ENCODE measurements at regions not wholly inside any gene's neighbourhood (a gene's known extent, or its start where the extent isn't known, plus 50 kb on each side); places are given as distances from the start of the nearest gene placed in this dataset.
"Not testable (repeated sequence)": the region's sequence is repeated elsewhere in the genome, so short reads cannot be mapped to it uniquely, and the experiment has no call there.

DNA sequence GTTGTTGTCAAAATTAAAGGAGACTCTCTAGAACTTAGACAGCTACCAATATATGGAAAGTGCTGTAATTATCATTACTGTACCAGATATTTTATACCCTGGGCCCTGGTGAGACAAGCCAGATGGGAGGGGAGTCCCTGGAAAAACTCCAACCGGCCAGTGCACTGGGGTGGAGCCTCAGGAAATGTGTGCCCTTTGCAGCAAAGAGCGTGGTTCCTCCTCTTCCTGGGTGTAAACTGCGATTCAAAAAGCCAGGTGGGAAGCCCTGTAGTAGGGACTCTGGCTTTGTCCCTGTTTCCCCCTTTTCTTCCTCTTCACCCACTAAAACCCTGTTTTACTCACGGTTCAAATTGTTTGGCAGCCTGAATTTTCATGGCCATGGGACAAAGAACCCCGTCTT is 812.3 kb downstream of the PLA2G4A start:
- no peak for DNase-seq

DNA sequence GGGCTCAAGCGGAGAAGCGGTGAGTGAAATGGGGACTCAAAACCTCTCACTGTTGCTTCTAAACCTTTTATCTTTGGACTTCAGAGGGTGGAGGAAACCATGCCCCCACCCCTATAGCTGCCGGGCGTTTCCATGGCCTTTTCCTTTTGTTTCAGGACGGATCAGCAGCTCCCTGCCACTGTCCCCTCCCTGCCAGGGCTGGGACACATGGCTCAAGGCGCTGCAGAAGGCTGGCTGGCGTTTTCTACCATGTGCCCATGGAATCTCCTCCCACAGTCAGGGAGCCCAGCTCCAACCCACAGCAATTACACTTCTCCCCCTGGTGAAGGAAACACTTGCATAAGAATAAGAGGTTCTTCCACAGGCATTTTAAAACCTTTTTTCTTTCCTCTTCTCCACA is 812.7 kb downstream of the PLA2G4A start:
- DNase-seq, result no peak

DNA sequence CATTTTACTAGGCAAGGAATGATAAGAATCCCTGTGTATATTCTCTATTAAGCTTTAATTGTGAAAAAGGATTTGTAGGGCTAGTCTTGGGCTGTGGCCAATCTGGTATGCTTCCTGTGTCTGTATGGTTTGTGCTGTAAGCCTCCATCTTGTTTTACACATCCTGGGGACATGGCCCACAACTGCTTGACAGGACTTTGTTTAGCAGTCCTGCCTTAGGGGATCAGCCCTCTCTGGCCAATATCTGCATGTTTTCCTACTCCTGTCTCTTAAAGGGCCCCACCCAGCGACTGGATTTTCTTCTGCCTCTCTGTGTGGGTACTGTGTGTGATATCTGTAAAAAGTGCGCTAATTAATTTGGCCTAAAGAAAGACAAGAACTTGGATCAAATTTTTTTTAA is 813.2 kb downstream of the PLA2G4A start:
- DNase-seq, result no peak

DNA sequence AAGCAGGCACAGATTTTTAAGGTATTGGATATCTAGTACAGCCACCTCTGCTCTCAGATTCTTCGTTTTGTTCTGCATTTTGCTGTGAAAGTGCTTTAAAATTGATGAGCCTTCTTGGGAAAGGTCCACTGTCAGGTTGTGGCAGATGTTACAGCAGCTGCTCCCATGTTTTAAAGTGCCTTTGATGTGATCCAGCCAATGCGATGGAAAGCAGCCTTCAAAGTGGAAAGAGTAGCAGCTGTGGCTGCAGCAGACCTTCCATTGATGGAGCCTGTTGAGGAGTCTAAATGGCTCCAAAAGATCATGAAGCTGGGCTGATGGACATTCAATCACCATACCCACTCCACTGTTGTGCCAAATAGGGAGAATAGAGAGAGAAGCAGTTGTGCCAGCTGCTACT is 816.9 kb downstream of the PLA2G4A start:
- no peak for DNase-seq

DNA sequence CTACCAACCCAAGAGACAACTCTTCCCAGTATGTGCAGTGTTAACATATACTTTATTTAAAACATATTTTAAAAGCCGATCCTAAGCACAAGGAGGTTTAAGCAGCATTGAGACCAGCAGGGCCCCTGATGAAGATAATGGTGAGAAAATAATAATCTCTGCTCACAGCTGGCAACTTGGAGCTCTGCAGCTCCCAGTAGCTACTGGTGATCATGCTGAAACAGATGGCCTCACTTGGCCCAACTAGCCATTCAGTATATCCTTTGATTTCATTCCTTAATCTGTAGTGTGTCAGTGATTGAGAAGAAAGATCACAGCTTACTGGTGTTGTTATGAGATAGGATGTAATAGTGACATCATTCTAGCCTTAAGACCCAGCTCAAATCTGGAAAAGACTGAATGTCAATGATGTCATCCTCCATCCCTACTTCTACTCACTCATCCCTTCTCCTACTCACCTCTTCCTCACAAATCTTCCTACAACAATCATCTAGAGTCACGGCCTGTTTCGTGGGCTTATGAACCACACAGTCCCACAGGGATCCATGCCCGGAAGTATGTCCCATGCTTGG is 817.9 kb downstream of the PLA2G4A start:
- DNase-seq, result no peak

DNA sequence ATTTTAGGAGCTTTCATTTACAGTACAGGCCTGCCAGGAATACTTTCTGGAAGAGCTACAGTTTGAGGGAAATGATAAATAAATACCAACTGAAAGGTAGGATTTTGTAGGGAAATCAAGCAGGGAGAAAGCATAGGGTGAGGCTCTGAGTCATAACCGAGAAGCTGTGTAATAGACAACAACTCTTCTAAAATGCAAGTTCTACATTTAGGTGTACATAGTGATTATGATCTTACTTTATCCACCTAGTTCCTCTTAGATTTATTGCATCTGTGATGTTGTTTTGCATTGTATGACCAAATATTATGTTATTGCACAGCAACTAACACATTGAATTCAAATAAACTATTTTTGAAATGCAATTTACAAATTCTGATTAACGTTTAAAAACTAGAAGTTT is 819.3 kb downstream of the PLA2G4A start:
- DNase-seq, result no peak

DNA sequence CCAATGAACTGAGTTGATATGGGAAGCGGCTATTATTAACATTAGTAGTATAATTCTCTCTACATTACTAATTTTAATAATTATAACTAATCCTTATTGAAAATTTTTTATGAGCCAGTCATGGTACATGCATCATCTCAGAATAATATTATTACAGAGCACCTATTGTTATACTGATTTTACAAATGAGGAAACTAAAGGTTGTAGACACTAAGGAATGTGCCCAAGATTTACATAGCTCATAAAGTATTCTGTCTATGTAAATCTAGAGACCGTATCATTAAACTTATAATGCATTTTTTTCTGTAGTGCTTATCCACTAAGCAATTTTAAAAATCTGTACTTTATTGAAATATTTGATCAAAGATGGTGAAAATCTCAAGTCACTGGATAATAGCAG is 825.9 kb downstream of the PLA2G4A start:
- DNase-seq, result no peak

DNA sequence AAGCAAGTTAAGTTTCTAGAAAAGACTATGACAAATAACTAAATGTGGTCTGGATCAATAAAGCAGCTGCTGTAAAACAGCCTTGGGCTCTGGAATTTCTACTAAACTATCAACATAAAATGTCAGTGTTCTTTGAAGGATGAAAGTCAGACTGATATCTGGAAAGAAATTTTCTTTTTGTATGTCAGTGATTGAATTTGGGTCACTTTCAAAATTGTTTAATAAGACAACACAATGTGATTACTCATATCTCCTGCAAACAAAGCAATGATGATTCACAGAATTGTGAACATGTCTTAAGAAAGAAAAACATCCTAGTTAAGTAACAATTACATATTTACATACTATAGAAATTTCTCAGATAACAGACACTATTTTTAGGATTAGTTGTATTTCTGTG is 826.4 kb downstream of the PLA2G4A start:
- no peak for DNase-seq

DNA sequence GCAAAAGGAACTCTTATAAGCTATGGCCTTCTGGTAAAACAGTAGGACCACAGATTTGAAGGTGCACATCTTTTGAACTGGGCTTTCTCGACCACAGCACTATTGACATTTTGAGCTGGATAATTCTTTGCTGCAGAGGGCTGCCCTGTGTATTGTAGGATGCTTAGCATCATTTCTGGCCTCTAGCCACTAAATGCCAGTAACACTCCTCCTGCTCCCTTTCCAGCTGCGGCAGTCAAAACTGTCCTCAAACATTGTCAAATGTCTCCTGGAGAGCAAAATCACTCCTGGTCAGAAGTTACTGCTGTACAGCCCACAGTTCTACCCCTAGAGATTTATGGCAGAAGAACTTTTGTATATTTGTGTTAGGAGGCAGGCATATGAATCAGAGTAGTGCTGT is 836.7 kb downstream of the PLA2G4A start:
- no peak for DNase-seq

DNA sequence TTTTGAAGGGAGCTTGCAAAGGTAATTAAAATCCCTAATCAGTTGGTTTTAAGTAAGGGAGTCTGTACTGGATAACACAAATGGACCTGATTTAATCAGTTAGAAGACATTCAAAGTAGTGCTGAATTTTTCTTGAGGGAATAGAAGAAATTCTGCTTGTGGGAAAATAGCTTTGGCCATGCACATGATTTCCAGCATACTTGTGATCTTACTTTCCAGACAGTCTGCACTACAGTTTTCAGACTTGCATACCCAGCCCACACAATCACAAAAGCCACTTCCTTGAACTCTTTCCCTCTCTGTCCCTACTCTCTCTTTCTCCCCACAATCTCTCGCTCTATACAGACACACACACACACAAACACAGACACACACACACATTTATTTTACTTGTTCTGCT is 852.1 kb downstream of the PLA2G4A start:
- DNase-seq, result no peak

DNA sequence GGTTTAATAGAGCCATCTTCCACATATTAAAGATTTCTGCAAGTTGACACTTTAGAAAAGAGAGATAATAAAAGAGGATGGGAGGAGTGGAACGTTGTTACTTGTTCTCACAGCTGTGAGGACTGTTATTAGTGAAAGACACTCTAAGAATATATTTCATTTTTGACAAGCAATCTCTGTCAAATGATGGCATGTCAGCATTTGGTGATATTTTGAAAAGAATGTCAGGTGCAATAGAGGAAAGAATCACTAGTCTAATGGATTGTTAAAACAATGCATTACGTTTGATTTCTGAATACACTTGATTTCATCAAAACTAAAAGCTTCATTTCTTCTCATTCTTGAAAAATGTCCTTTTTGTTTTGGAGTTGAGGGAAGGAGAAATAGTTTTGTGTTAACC is 853.4 kb downstream of the PLA2G4A start:
- DNase-seq, result no peak

DNA sequence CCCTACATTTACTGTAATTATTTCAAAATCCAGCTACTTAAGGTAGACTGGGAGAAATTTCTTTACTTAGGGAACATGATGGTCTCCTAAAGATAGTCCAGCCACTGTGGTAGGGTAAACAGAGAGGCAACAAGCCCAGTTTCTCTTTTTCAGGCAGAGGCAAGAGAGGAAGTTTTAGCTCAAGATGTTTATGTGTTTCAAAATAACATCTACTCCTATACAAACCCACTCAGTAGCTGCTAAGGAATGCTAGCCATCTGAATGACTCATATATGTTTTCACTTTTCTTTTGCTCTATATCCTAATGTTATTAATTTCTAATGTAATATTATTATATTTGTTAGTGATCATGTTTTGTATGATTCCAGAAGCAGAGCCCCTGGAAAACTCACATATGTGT is 856.6 kb downstream of the PLA2G4A start:
- no peak for DNase-seq

DNA sequence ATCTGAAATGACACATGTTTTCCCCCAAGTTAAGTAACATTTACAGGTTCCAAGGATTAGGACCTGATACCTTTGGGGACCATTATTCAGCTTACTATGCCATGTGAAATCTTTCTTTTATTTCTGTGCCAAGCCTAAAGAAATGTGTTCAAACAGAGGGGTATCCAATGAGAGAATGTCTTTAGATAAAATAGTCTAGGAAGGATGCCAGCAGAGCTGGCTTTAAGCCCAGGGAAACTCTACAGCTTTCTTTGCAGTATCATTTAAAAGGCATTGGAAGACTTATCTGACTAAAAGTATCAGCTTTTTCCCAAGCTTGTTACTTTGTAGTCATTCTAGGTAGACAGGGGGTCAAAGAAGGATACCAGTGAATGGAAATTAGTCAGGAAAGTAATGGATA is 860.4 kb downstream of the PLA2G4A start:
- peak; percentile 42 for DNase-seq

DNA sequence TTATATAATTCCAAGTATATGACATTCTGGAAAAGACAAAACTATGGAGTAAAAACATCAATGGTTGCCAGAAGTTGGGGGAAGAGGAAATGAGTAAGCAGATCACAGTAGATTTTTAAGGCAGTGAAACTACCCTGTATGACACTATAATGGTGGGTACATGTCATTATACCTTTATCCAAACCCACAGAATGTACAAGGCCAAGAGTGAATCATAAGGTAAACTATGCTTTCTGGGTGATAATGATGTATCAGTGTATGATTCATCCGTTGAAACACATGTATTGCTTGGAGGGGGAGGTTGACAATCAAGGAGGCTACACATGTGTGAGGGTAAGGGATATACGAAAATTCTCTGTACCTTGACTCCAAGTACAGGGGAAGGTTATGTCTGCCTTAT is 862.7 kb downstream of the PLA2G4A start:
- DNase-seq, result no peak

DNA sequence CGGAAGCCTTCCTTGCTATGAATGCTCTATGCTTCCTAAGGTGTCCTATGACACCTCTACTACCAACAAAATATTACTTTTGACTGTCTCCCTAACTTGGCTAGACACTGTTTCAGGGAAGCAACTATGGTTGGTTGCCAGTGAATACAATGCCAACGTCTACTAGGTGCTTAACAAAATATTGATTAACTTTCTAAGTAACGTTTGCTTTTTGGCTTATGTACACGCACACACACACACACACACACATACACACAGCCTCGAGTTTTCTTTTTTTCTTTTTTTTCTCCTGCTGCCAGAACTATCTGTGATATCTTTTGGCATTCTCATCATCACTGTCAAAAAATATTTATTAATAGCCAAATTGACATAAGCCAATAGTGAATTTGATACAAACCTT is 864.0 kb downstream of the PLA2G4A start:
- no peak for DNase-seq

DNA sequence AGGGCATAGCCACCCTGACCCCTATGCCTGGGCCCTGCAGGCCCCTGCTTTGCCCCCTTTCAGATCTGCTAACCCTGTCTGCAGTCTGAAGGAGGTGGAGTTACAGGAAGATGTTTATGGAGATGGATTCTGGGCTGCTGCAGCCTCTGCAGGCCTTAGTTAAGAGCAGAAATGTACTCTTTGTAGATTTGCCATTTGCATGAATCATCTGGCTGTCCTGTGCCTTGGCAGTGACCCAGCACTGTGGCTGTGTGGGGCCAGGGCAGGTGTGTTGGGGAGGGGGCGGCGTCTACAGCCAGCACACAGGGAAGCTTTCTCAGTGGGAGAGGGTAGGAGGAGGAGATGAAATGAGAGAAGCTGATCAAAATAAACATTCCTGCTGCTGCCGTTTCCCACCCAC is 867.3 kb downstream of the PLA2G4A start:
- no peak for DNase-seq

DNA sequence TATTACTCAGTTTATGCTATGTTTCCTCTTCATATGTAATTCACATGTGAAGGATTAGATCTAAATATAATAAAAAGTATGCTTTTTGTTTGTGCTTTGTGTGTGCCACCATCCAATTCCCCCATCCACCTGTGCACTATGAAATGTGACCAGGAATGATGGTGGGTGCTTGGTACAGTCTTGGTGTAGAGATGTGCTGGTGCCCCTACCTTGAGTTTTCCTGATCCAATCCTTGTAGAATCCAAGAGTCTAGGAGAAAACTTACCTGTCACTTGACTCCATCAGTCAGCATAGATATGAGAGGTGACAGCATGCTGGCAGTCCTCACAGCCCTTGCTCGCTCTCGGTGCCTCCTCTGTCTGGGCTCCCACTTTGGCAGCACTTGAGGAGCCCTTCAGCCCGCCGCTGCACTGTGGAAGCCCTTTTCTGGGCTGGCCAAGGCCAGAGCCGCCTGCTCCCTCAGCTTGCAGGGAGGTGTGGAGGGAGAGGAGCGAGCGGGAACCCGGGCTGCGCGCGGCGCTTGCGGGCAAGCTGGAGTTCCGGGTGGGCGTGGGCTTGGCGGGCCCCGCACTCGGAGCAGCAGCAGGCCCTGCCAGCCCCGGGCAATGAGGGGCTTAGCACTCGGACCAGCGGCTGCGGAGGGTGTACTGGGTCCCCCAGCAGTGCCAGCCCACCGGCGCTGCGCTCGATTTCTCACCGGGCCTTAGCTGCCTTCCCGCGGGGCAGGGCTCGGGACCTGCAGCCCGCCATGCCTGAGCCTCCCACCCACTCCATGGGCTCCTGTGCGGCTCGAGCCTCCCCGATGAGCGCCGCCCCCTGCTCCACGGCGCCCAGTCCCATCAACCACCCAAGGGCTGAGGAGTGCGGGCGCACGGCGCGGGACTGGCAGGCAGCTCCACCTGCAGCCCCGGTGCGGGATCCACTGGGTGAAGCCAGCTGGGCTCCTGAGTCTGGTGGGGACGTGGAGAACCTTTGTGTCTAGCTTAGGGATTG is 874.7 kb downstream of the PLA2G4A start:
- not testable (repeated sequence) for DNase-seq

DNA sequence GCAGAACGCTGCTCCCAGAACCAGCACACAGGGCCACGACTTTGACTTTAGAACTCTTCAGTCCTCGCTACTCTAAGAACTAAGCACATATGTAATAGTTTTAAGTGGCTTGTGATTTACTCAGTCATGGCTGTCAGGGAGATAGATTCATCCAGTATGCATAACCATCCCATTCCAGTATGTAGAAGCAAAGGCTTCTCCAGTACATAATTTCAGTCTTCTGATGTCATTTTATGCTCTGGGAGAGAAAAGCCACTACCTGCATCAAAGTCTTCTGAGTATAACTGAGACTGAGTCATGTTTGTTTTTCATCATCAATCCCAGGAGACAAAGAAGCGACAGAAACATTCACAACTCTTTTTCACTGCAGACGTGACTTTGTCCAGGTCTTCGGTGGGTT is 885.7 kb downstream of the PLA2G4A start:
- no peak for DNase-seq

DNA sequence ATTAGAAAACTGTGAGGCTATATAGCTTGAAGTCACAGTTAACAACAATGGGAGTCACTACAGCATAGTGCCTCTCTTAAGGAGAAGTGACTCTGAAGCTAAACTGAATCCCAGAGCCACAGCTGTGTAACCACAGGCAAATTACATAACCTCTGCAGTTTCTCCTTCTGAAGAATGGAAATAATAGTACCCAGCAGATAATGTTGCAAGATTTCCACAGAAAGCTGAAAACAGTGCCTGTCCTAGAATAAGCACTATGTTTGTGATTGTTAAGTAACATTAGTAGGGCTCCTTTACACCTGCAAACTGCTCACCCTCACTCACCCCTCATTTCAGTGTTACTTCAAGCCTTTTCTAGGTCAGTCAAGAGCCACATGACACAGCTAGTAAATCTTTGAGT is 886.7 kb downstream of the PLA2G4A start:
- DNase-seq, result no peak

DNA sequence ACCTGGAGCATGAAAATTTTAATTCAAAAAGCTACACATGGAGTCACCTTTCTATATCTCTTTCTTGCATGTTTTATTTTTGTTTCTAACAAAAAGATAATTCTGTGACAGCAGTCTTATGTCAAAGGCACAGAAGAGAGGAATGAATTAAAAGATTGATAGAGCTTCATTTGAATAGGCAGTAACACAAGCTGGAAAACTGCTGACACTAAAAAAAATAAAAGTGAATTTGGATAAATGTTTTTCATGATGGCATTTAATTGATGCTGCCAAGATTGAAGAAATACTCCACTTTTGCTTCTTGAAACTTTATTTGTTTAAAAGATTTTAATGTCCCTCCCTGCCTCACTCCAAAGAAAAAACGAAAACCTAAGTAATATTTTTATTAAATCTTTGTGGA is 887.4 kb downstream of the PLA2G4A start:
- no peak for DNase-seq

DNA sequence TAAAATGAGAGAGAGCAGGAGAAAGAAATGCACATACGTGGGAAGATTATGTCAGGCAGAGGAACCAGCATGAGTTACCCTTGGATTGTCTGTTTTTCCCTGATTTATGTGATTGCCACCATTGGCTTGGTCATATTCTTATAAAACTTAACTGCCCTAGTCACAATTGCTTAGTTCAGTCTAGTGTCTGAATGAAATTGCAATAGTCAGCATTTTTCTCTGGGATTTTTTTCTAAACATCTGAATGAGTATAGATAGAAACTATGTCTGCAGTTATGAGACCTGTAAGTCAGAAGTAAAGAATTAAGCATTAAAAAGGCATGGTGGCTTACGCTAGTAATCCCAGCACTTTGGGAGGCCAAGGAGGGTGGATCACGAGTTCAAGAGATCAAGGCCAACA is 889.8 kb downstream of the PLA2G4A start:
- no peak for DNase-seq

DNA sequence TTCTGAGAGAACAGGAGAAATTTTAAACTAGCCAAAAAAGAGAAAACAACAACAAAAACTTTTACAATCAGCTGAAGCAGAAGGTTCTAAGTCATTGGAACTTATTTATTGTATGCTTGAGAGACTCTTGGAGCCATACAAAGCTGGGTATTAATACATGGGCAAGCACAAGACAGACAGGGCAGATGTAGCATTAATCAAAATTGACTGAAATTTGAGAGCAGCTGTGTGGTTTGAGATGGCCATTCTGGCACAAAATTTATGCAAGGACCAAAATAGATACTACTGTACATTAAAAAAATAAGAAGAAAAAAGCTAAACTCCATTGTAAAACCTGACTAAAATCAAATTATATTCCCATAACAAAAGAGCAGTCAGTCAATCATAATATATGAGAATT is 892.5 kb downstream of the PLA2G4A start:
- DNase-seq, result no peak

DNA sequence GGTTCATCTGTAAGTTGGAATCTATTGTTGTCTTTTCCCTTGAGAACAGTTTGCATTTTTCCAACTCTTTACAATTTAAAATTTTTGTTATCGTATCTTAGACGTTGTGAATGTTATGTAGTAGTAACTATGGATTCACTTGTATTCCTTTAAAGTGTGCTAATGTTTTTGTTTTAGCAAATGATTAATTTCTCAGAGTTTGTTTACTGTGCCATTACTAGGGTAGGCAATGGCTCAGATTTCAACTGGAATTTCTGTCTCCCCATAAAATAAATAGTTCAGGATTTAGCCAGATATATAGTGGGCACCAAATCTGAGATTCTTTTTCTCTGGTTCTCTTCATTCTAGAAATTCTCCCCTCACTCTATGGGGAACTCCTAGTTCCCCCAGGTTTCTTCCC is 896.5 kb downstream of the PLA2G4A start:
- DNase-seq, result no peak

DNA sequence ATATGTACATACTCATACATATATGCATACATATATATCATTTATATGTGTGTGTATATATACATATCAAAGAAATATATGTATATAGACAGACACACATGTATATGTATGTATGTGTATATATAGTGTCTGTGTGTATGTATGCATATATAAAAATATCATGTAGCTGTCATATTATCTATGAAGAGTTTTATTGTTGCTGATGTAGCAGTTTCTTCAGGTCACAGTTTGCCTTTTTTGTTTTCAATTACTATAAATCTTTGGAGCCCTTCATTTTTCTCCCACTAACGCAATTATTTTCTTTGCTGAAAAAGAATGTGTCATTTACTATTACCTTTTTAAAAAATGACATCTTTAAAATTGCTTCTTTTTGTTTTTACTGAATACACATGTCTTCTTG is 904.5 kb downstream of the PLA2G4A start:
- DNase-seq, result no peak

DNA sequence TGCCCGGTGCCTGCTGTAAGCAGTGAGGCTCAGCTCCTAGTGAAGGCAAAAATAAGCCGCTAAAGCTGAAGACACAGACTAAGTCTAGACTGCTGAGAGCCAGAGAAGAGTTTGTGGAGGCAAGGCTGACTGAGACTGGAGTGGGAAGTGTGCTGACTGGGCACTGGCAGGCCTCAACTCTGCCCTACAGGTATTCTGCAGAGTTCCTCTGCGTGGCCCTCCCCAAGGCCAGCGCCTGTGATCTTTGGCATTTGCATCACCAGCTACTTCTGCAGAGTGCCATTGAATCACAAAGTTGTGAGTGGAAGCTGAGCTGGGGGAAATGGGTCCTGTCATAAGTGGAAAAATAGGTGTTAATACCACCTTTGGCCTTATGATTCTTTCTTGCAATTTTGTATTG is 905.7 kb downstream of the PLA2G4A start:
- no peak for DNase-seq
